PC-9 (cell line): ENCODE measurements at regions not wholly inside any gene's neighbourhood (a gene's known extent, or its start where the extent isn't known, plus 50 kb on each side); places are given as distances from the start of the nearest gene placed in this dataset.

Experiments used
- BruUV-seq: library from RNA; stranded (reverse); fragments of 400-500 nt; replicated peaks from 2 replicates; lab custom pipeline; 2021; lab: Mats Ljungman, UMichigan
- CTCF ChIA-PET: fragments of 300-600 bp; sonication (Branson Sonifier 250); formaldehyde crosslinking; loops from one replicate; lab custom pipeline; 2022; ENCODE audit warnings: antibody characterized with exemption; lab: Charles Lee
- POLR2A ChIA-PET: fragments of 300-600 bp; sonication (Branson Sonifier 250); formaldehyde crosslinking; loops from one replicate; lab custom pipeline; 2022; ENCODE audit warnings: antibody characterized with exemption; ENCODE audit not compliant: unreplicated experiment; lab: Charles Lee
- DNase-seq, 2 experiments: peaks; one replicate each; pipeline versions ENCODE4 v3.0.0 to v3.0.0-alpha.2; 2015 to 2022; ENCODE audit warnings: mixed read lengths in 1 of 2
- H2AFZ ChIP-seq: fragments of 200-600 bp; sonication (generic); 2 replicates; pipeline ENCODE4 v1.8.1; 2017; ENCODE audit warnings: antibody characterized with exemption
- H3F3A ChIP-seq: fragments of 200-600 bp; sonication (generic); 2 replicates; pipeline ENCODE4 v1.8.1; 2017; ENCODE audit warnings: antibody characterized with exemption, mild to moderate bottlenecking, low read depth; ENCODE audit not compliant: insufficient read depth
- H3K27ac ChIP-seq: fragments of 200-600 bp; sonication (generic); 2 replicates; pipeline ENCODE4 v1.6.1; 2016; ENCODE audit warnings: mixed run types
- H3K27me3 ChIP-seq: fragments of 200-600 bp; sonication (generic); 2 replicates; pipeline ENCODE4 v1.6.1; 2016; ENCODE audit warnings: low read depth, mixed run types; ENCODE audit not compliant: insufficient read depth
- H3K36me3 ChIP-seq: fragments of 200-600 bp; sonication (generic); 2 replicates; pipeline ENCODE4 v1.6.1; 2016; ENCODE audit warnings: low read depth, mixed run types
- H3K4me1 ChIP-seq: fragments of 200-600 bp; sonication (generic); replicated peaks from 2 replicates; pipeline ENCODE4 v1.6.1; 2016; ENCODE audit warnings: mixed run types; ENCODE audit not compliant: insufficient read depth
- H3K4me2 ChIP-seq: fragments of 200-600 bp; sonication (generic); 2 replicates; pipeline ENCODE4 v1.6.1; 2017; ENCODE audit warnings: mixed run types
- H3K4me3 ChIP-seq: fragments of 200-600 bp; sonication (generic); 2 replicates; pipeline ENCODE4 v1.6.1; 2016; ENCODE audit warnings: mixed run types
- H3K79me2 ChIP-seq: fragments of 200-600 bp; sonication (generic); 2 replicates; pipeline ENCODE4 v1.6.1; 2017; ENCODE audit warnings: low read depth, mixed run types
- H3K9me2 ChIP-seq: fragments of 200-600 bp; sonication (generic); 2 replicates; pipeline ENCODE4 v1.8.1; 2017; ENCODE audit warnings: mild to moderate bottlenecking; ENCODE audit not compliant: insufficient read depth
- H3K9me3 ChIP-seq: fragments of 200-600 bp; sonication (generic); 2 replicates; pipeline ENCODE4 v1.8.1; 2016; ENCODE audit warnings: low read depth; ENCODE audit not compliant: insufficient read depth
- H4K20me1 ChIP-seq: fragments of 200-600 bp; sonication (generic); 2 replicates; pipeline ENCODE4 v1.8.1; 2017; ENCODE audit not compliant: insufficient read depth
- EZH2 ChIP-seq: fragments of 200-600 bp; sonication (generic); IDR thresholded peaks from 2 replicates; pipeline ENCODE4 v1.8.0; 2017; ENCODE audit warnings: antibody characterized with exemption, low read depth
- intact Hi-C: fragments of 100-400 bp; cut with micrococcal nuclease; formaldehyde crosslinking; loops from one replicate; pipeline ENCODE4 v1.10.0; 2022; ENCODE audit not compliant: unreplicated experiment
- TF ChIP-seq, protein P1 (sequence below): fragments of 200-600 bp; sonication (generic); conservative IDR thresholded peaks from 2 replicates; pipeline ENCODE4 v1.6.1; 2017; ENCODE audit warnings: mixed run types, antibody characterized with exemption, mild to moderate bottlenecking, moderate library complexity

DNA sequence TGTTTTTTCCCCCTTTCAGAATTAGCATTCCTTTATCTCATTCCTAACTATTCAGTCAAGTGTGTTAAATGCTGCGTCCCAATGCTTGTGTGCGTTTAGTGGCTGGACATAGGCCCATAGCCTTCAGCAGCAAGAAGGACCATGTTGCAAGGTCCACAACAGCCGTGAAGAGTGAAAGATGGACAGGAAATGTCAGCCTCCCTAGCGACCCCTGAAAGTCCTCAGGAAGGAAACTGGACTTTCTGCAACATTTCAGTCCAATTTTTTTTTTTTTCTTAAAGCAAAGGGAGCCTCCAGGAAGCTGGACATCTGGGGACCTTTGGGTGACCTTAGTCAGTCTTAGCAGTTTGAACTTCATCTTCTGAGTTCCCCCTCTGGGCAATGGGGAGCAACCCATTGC, 550.7 kb upstream of the MGMT start:
- Histone ChIP-seq H3K4me1 (no peaks in the 10 kb centered on the region), H3K4me2 (no peak overlapping the region), H2AFZ (no peak overlapping the region), H4K20me1 (no peaks in the 10 kb centered on the region), H3K4me3 (no peak overlapping the region), H3K27me3 (peaks cover 23% of the 10 kb centered on the region), H3K79me2 (no peaks in the 10 kb centered on the region), H3K9me3 (no peaks in the 10 kb centered on the region), H3K27ac (no peak overlapping the region), H3K9me2 (no peaks in the 10 kb centered on the region), H3K36me3 (no peaks in the 10 kb centered on the region), H3F3A (no peaks in the 10 kb centered on the region)
- BruUV-seq = no TSS peak
- no peak for DNase-seq
- intact Hi-C loops = no loop called here
- ChIA-PET POLR2A (no interaction called here), CTCF (no interaction called here)
- TF ChIP-seq EZH2 = no peak
- TF ChIP-seq, protein P1, sequence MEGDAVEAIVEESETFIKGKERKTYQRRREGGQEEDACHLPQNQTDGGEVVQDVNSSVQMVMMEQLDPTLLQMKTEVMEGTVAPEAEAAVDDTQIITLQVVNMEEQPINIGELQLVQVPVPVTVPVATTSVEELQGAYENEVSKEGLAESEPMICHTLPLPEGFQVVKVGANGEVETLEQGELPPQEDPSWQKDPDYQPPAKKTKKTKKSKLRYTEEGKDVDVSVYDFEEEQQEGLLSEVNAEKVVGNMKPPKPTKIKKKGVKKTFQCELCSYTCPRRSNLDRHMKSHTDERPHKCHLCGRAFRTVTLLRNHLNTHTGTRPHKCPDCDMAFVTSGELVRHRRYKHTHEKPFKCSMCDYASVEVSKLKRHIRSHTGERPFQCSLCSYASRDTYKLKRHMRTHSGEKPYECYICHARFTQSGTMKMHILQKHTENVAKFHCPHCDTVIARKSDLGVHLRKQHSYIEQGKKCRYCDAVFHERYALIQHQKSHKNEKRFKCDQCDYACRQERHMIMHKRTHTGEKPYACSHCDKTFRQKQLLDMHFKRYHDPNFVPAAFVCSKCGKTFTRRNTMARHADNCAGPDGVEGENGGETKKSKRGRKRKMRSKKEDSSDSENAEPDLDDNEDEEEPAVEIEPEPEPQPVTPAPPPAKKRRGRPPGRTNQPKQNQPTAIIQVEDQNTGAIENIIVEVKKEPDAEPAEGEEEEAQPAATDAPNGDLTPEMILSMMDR = no peak

GRCh38 chr10:128921389-128922022, 545.5 kb upstream of the MGMT start:
- H2AFZ ChIP-seq = no peak overlapping the region
- H3K9me2 ChIP-seq = no peaks in the 10 kb centered on the region
- TF ChIP-seq EZH2 = no peak
- H3K27me3 ChIP-seq = no peaks in the 10 kb centered on the region
- no peak for DNase-seq
- no peaks in the 10 kb centered on the region for H3K79me2 ChIP-seq
- H4K20me1 ChIP-seq = no peaks in the 10 kb centered on the region
- ChIA-PET CTCF (no interaction called here), POLR2A (no interaction called here)
- H3K27ac ChIP-seq = no peak overlapping the region
- no peak overlapping the region for H3K4me2 ChIP-seq
- no peaks in the 10 kb centered on the region for H3F3A ChIP-seq
- H3K4me3 ChIP-seq = no peak overlapping the region
- H3K4me1 ChIP-seq = no peaks in the 10 kb centered on the region
- no peaks in the 10 kb centered on the region for H3K9me3 ChIP-seq
- BruUV-seq = no TSS peak
- intact Hi-C loops = no loop called here
- H3K36me3 ChIP-seq = no peaks in the 10 kb centered on the region

DNA sequence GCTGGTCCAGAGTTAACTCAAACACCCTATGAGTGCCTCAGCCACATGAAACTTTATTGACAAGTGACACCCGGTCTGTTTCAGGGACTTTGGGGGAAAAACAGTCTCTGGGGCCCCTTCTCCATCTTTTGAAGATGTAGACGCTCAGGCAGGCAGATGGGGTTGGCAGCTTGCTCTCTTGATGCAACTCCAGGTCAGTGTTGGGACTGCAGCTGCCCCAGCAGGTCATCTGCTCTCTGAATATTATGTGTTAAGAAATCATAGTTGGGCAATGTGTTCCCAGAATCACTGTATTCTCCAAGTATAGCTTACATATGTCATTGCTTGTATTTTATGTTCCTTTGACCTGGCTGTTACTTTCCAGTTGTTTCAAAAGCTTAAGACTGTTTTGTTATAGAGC, 544.9 kb upstream of the MGMT start:
- no peak for DNase-seq
- Histone ChIP-seq H3K36me3 (no peaks in the 10 kb centered on the region), H3K4me2 (no peak overlapping the region), H3K4me3 (no peak overlapping the region), H3K4me1 (no peaks in the 10 kb centered on the region), H2AFZ (no peak overlapping the region), H4K20me1 (no peaks in the 10 kb centered on the region), H3K79me2 (no peaks in the 10 kb centered on the region), H3F3A (no peaks in the 10 kb centered on the region), H3K27me3 (no peaks in the 10 kb centered on the region), H3K9me3 (no peaks in the 10 kb centered on the region), H3K9me2 (no peaks in the 10 kb centered on the region), H3K27ac (no peak overlapping the region)
- TF ChIP-seq, protein P1 = no peak
- no peak for TF ChIP-seq EZH2
- BruUV-seq = no TSS peak
- intact Hi-C loops = no loop called here
- ChIA-PET POLR2A (no interaction called here), CTCF (no interaction called here)
